ENCODE measurements at regions not wholly inside any gene's neighbourhood (a gene's known extent, or its start where the extent isn't known, plus 50 kb on each side); places are given as distances from the start of the nearest gene placed in this dataset.

- Histone ChIP-seq H3K79me1 (ENCODE audit: low read depth, low read length) (no peaks in the 10 kb centered on the region), H2AFZ (ENCODE audit: low read length) (no peak overlapping the region), H2BK120ac (replicated peaks; ENCODE audit: low read depth, low read length) (no peak overlapping the region), H3K4me1 (replicated peaks in 1 of 4; ENCODE audit: control insufficient read depth in 3 of 4, insufficient read depth in 4 of 4, low read length in 3 of 4) (no peaks in the 10 kb centered on the region), H3K27me3 (replicated peaks in 1 of 4; ENCODE audit: control insufficient read depth in 3 of 4, extremely low read depth in 1 of 4, insufficient read depth in 3 of 4, low read length in 3 of 4) (no peaks in the 10 kb centered on the region), H3K14ac (ENCODE audit: insufficient read length) (no peak overlapping the region), H3K4me2 (ENCODE audit: insufficient read depth in 1 of 2, low read depth in 2 of 2, low read length in 2 of 2) (no peak overlapping the region), H3K79me2 (ENCODE audit: control insufficient read depth in 1 of 2, insufficient read depth in 2 of 2, low read length in 2 of 2) (no peaks in the 10 kb centered on the region), H3K9ac (replicated peaks in 1 of 4; ENCODE audit: extremely low read depth in 1 of 4, low read depth in 3 of 4, low read length in 3 of 4) (no peak overlapping the region), H3K56ac (replicated peaks; ENCODE audit: insufficient read length, low read depth, low read length) (no peak overlapping the region), H3K4me3 (ENCODE audit: extremely low read depth in 1 of 4, insufficient read depth in 2 of 4, low read depth in 3 of 4, low read length in 4 of 4) (no peak overlapping the region), H4K91ac (replicated peaks; ENCODE audit: insufficient read length, low read length) (no peak overlapping the region), H2BK12ac (ENCODE audit: low read depth, low read length) (no peak overlapping the region), H2AK5ac (ENCODE audit: low read depth, low read length) (no peak overlapping the region), H3K23me2 (ENCODE audit: low read depth, low read length) (no peaks in the 10 kb centered on the region), H3K36me3 (ENCODE audit: control insufficient read depth in 2 of 4, insufficient read depth in 4 of 4, low read length in 3 of 4) (no peaks in the 10 kb centered on the region), H3K18ac (ENCODE audit: extremely low read depth, low read length) (no peak overlapping the region), H4K8ac (ENCODE audit: extremely low read depth, insufficient read depth, low read length) (no peak overlapping the region), H2BK15ac (ENCODE audit: low read length) (no peak overlapping the region), H3K23ac (ENCODE audit: insufficient read length) (no peak overlapping the region), H3K9me3 (ENCODE audit: insufficient read depth in 2 of 2, low read depth in 1 of 2, low read length in 1 of 2) (no peaks in the 10 kb centered on the region; a peak in 1 of 4 replicates), H2BK5ac (ENCODE audit: low read depth, low read length) (no peak overlapping the region), H3K27ac (ENCODE audit: low read depth, low read length) (no peak overlapping the region), H3K4ac (replicated peaks; ENCODE audit: insufficient read length, low read depth, low read length) (no peak overlapping the region), H4K20me1 (replicated peaks in 1 of 2; ENCODE audit: control insufficient read depth in 1 of 2, insufficient read depth in 2 of 2, low read length in 2 of 2) (no peaks in the 10 kb centered on the region), H4K5ac (ENCODE audit: insufficient read length, low read depth, low read length) (no peak overlapping the region), H2BK20ac (ENCODE audit: low read length) (no peak overlapping the region)
- WGBS, 2 experiments (ENCODE audit: extremely low coverage in 1 of 2, insufficient coverage in 1 of 2, insufficient read length in 1 of 2, insufficient replicate concordance in 2 of 2, low coverage in 1 of 2, low lambda C conversion rate in 2 of 2, missing lambda C conversion rate in 1 of 2): 86% methylated on average over 1 of the region's 1 CpG; no CpG with 5 or more reads in 1 of the 2 experiments
- POLR2A ChIA-PET (ENCODE audit: partially characterized antibody): no interaction called here
- TF ChIP-seq BACH1 (IDR thresholded peaks at IDR 0.05; ENCODE audit: low read length) (no peak), JUND (IDR thresholded peaks at IDR 0.05; ENCODE audit: low read length) (no peak), BRCA1 (IDR thresholded peaks at IDR 0.05; ENCODE audit: low read depth, low read length) (no peak), SRF (IDR thresholded peaks at IDR 0.05; ENCODE audit: low read depth, low read length) (no peak), POLR2A (IDR thresholded peaks at IDR 0.05; ENCODE audit: control extremely low read depth in 1 of 2, low read depth in 2 of 2, low read length in 2 of 2) (no peak), KDM4A (IDR thresholded peaks at IDR 0.05; ENCODE audit: low read depth, low read length, severe bottlenecking) (no peak), SIN3A (conservative IDR thresholded peaks at IDR 0.05 in 1 of 2, IDR thresholded peaks at IDR 0.05 in 1 of 2; ENCODE audit: low read depth in 1 of 2, low read length in 2 of 2) (no peak), FOSL1 (IDR thresholded peaks at IDR 0.05; ENCODE audit: insufficient read depth, low read depth, low read length) (no peak), HDAC2 (IDR thresholded peaks at IDR 0.05; ENCODE audit: borderline replicate concordance in 1 of 2, low read depth in 2 of 2, low read length in 2 of 2) (no peak), TAF7 (optimal IDR thresholded peaks at IDR 0.05; ENCODE audit: borderline replicate concordance, low read depth, low read length) (no peak), POU5F1 (IDR thresholded peaks at IDR 0.05; ENCODE audit: low read depth, low read length) (no peak), CEBPB (IDR thresholded peaks at IDR 0.05; ENCODE audit: low read depth, low read length) (no peak), TBP (IDR thresholded peaks at IDR 0.05; ENCODE audit: low read depth, low read length) (no peak), RNF2 (IDR thresholded peaks at IDR 0.05; ENCODE audit: borderline replicate concordance, low read depth, low read length, missing control alignments, poor library complexity, severe bottlenecking) (no peak)
- CTCF ChIA-PET (ENCODE audit: partially characterized antibody): interaction anchor here (0.6 to 1.2 kb wide), 3 partner anchors 12 to 557 kb away, joined by 3 to 4 read pairs (median 3); no protein-coding TSS in a partner anchor
- DNase-seq (ENCODE audit: low read depth in 1 of 2, low spot score in 2 of 2): no peak
- FAIRE-seq: no peak
Observed at GRCh38 chr5:8590959-8591358, 722.0 kb downstream of the MTRR start.

Measured in H1 (cell line).